ENCODE measurements at regions not wholly inside any gene's neighbourhood (a gene's known extent, or its start where the extent isn't known, plus 50 kb on each side); places are given as distances from the start of the nearest gene placed in this dataset.

DNA sequence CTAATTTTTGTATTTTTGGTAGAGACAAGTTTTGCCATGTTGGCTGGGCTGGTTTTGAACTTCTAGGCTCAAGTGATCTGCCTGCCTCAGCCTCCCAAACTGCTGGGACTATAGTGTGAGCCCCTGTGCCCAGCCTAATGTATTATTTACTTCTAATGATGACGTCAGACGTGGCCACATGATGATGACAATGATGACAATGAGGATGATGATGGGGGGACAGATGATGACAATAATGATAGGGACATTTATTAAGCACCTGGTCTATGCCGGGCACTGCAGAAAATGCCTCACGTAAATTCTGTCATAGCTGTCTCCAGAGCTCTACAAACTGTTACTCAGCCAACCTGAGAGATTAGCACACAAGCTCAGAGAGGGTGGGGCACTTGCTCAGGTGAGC is 169.3 kb downstream of the SHANK2 start (continued):
- no peak for TF ChIP-seq TAF7 (optimal IDR thresholded peaks at IDR 0.05; ENCODE audit: borderline replicate concordance, low read depth, low read length)
- no peak for TF ChIP-seq NANOG (IDR thresholded peaks at IDR 0.05; ENCODE audit: insufficient read depth, low read depth, low read length, poor library complexity, severe bottlenecking)
- no peak for TF ChIP-seq CBX8 (IDR thresholded peaks at IDR 0.05; ENCODE audit: borderline replicate concordance, low read depth, low read length)
- no peak for TF ChIP-seq SP4 (IDR thresholded peaks at IDR 0.05; ENCODE audit: low read length)
- no peak for TF ChIP-seq CBX5 (IDR thresholded peaks at IDR 0.05; ENCODE audit: low read depth, low read length)
- TF ChIP-seq GTF2F1 (IDR thresholded peaks at IDR 0.05; ENCODE audit: borderline replicate concordance, low read depth, low read length): no peak
- no peak for TF ChIP-seq RAD21 (IDR thresholded peaks at IDR 0.05 in 1 of 2, conservative IDR thresholded peaks at IDR 0.05 in 1 of 2; ENCODE audit: low read depth in 2 of 2, low read length in 2 of 2)

Measured in H1 (cell line).